Gastroesophageal sphincter (tissue), 3 donors: ENCODE measurements at regions not wholly inside any gene's neighbourhood (a gene's known extent, or its start where the extent isn't known, plus 50 kb on each side); places are given as distances from the start of the nearest gene placed in this dataset.

Experiments used
- CTCF ChIP-seq, 4 experiments: fragments of 200-600 bp in 2 of 4; fragments of 450-650 bp in 2 of 4; sonication (generic) in 1 of 4; IDR thresholded peaks; one replicate each; pipeline ENCODE4 v1.5.1; 2017 to 2019; ENCODE audit warnings: antibody characterized with exemption in 4 of 4, mild to moderate bottlenecking in 2 of 4, moderate library complexity in 2 of 4
- EP300 ChIP-seq: sonication (generic); formaldehyde crosslinking; IDR thresholded peaks from one replicate; pipeline ENCODE4 v1.6.1; 2017; ENCODE audit warnings: antibody characterized with exemption, mild to moderate bottlenecking

- no peak for TF ChIP-seq EP300
- TF ChIP-seq CTCF (IDR thresholded peaks at IDR 0.05), result no peak
Observed at GRCh38 chr7:84565345-84566074, 370.9 kb upstream of the SEMA3A start.
